GM12801 (cell line): ENCODE measurements at regions not wholly inside any gene's neighbourhood (a gene's known extent, or its start where the extent isn't known, plus 50 kb on each side); places are given as distances from the start of the nearest gene placed in this dataset.

ENCODE experiments used
- TF ChIP-seq, protein P1 (sequence below): IDR thresholded peaks from one replicate; pipeline ENCODE4 v1.5.1; 2011; ENCODE audit warnings: control low read depth; ENCODE audit not compliant: insufficient read length; ENCODE audit errors: extremely low read depth

DNA sequence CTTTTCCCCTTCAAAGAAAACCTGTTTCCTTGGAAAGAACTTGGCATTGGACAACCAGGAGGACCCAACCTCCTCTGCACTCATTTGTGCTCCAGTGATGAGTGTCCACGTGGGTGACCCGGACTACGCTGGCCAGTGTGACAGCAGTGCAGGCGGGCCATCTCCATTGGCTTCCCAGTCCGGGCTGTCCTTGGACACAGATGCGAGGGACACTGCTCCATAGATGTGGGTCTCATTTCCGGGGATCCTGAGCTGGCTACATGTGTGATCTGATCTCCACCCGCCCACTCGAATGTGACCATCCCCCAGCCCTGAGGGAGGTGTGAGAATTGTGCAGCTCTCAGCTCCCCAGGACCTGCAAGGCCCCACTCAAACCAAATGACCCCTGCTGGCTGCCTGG lies 836.6 kb upstream of the TMEM132C start:
- TF ChIP-seq, protein P1, sequence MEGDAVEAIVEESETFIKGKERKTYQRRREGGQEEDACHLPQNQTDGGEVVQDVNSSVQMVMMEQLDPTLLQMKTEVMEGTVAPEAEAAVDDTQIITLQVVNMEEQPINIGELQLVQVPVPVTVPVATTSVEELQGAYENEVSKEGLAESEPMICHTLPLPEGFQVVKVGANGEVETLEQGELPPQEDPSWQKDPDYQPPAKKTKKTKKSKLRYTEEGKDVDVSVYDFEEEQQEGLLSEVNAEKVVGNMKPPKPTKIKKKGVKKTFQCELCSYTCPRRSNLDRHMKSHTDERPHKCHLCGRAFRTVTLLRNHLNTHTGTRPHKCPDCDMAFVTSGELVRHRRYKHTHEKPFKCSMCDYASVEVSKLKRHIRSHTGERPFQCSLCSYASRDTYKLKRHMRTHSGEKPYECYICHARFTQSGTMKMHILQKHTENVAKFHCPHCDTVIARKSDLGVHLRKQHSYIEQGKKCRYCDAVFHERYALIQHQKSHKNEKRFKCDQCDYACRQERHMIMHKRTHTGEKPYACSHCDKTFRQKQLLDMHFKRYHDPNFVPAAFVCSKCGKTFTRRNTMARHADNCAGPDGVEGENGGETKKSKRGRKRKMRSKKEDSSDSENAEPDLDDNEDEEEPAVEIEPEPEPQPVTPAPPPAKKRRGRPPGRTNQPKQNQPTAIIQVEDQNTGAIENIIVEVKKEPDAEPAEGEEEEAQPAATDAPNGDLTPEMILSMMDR, result no peak

DNA sequence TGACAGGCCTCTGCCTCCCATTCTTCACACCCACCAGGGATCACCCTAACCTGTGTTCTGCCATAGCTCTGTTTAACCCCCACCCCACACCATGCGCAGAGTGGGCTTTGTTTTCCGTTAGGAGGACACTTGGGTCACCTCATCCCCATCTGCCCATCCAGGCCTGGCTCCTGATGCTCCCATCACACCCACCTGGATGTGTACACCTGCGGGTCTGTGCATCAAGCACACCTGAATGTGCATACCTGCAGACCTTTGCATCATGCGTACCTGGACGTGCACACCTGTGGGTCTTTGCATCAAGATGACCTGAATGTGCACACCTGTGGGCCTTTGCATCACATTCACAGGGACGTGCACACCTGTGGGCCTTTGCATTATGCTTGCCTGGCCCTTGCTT lies 835.8 kb upstream of the TMEM132C start:
- TF ChIP-seq, protein P1, result no peak

DNA sequence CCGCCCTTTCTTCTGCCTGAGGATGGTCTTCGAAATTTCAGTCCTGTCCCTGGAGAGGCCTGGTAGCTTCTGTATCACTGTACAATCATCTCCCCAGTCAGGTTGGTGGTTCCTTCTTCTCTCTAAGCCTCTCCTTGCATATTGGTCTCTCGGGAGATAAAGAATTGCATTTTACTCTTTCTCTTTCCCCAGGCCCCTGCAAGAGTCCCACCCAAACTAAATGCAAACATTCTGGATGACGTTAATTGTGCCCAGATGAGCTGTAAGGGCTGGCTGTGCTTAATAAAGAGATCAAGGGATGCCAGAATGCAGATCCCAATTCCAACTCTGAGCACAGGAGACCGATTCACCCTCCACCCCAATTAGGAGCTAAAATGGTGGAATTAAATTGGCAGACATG lies 835.4 kb upstream of the TMEM132C start:
- TF ChIP-seq, protein P1, result no peak

DNA sequence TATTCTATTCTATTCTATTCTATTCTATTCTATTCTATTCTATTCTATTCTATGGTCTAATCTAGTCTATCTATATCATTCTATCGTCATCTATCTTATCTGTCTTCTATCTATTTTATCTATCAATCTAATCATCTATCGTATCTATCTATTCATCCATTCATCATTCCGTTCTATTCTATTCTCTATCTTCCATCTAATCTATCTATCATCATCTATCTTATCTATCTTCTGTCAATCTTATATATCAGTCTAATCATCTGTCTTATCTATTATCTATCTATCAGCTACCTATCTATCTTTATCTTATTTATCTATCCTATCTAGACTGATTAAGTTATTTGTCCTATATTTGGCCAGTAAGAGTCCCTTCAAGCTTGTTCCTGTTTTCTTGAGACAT lies 831.5 kb upstream of the TMEM132C start:
- TF ChIP-seq, protein P1, result no peak

DNA sequence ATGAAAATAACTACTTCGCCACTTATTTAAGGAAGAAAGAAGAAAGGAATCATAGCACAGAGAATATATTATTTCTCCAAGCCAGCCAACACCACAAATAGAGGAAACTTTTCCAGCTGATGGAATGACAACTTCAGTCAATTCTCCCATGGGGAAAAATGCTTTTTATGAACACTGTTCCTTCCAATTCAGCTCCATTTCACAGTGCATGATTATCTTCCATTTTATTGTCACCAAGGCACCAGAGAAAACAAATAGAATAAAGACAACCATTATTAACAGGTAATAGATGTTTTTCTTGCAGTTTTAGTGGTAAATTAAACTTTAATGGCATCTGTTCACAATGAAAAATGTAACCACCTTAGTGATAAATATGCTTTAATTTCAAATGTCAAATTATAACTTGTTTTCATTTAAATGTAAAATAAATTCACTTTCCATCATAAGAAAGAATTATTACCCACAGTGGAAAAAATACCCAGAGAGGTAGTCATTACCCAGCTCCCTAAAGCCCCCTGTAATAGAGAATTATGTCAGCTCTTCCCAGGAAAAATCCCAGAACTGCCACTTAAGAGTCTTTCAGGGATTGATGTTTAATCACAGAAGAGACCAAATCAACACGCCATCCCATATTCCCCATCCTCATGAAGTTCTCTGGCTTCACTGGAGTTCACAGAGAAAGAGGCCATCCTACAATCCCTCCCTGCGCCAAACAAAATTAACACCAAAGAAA lies 828.3 kb upstream of the TMEM132C start:
- TF ChIP-seq, protein P1, result no peak

DNA sequence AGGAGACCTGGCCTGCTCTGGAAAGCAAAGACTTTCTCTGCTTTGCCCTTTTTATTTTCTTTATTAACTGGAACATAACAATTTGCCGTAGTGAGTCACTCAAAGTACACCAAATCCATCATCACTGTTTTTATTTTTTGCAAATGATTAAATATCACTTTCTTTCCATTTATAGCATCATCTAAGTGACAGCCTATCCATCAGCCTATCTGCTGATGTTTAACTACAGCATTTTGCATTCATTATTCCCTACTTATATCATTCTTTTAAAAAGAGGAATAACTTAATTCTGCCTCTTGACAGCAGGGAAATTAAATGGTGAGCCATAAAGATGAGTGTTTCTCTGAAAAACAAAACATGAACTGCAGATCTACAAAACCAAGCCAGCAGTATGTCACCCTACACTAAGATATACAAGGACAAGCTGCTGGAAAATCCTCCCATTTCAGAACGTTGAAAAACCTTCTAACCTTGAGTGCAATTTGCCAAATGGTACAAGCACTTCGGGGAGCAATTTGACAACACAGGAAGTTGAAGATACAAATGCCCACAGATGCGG lies 821.3 kb upstream of the TMEM132C start:
- TF ChIP-seq, protein P1, result no peak

DNA sequence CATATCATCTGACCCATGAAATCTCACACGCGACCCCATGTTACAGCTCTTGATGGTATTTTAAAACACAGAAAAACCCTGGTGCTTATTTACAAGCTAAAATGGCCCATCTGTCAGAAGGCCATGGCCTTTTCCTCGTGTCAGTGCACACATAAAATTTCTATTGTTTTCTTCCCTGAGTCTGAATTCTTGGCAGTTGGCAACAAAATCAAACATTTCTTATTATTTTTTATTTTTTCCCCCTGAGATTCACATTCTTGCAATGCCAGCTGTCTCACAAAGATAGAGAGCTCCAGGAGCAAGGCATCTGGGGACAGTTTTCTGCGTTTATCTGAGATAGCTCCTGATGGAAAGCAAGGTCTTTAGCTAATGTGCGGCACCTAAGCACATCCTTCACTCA lies 818.1 kb upstream of the TMEM132C start:
- TF ChIP-seq, protein P1, result no peak
